HEK293 (cell line): ENCODE measurements at regions not wholly inside any gene's neighbourhood (a gene's known extent, or its start where the extent isn't known, plus 50 kb on each side); places are given as distances from the start of the nearest gene placed in this dataset.

Experiments
- CTCF ChIP-seq: fragments of 450-650 bp; formaldehyde crosslinking; IDR thresholded peaks from 2 replicates; pipeline ENCODE4 v1.5.1; 2016; ENCODE audit warnings: missing biosample characterization, missing genetic modification characterization
- KLF16 ChIP-seq: fragments of 450-650 bp; formaldehyde crosslinking; IDR thresholded peaks from 2 replicates; pipeline ENCODE4 v1.5.1; 2017; ENCODE audit warnings: missing biosample characterization, missing genetic modification characterization
- MEIS1 ChIP-seq: sonication (generic); formaldehyde crosslinking; IDR thresholded peaks from 2 replicates; pipeline ENCODE4 v1.8.1; 2022; ENCODE audit warnings: missing genetic modification reagents, mild to moderate bottlenecking, borderline replicate concordance
- WT1 ChIP-seq: fragments of 450-650 bp; formaldehyde crosslinking; IDR thresholded peaks from 2 replicates; pipeline ENCODE4 v1.5.1; 2016; ENCODE audit warnings: missing biosample characterization, missing genetic modification characterization
- ZBTB44 ChIP-seq: fragments of 450-650 bp; IDR thresholded peaks from 2 replicates; pipeline ENCODE4 v1.5.1; 2018; ENCODE audit warnings: missing biosample characterization, mild to moderate bottlenecking, missing genetic modification characterization
- ZFP3 ChIP-seq: fragments of 450-650 bp; formaldehyde crosslinking; IDR thresholded peaks from 2 replicates; pipeline ENCODE4 v1.5.1; 2016; ENCODE audit warnings: low read depth, missing biosample characterization, missing genetic modification characterization
- ZNF121 ChIP-seq: fragments of 450-650 bp; formaldehyde crosslinking; IDR thresholded peaks from 2 replicates; pipeline ENCODE4 v1.5.1; 2016; ENCODE audit warnings: missing biosample characterization, missing genetic modification characterization
- ZNF169 ChIP-seq: fragments of 450-650 bp; formaldehyde crosslinking; IDR thresholded peaks from 2 replicates; pipeline ENCODE4 v1.5.1; 2016; ENCODE audit warnings: missing biosample characterization, missing genetic modification characterization
- ZNF341 ChIP-seq: fragments of 450-650 bp; formaldehyde crosslinking; IDR thresholded peaks from 2 replicates; pipeline ENCODE4; 2016; ENCODE audit warnings: low read depth, missing biosample characterization, missing genetic modification characterization
- ZNF510 ChIP-seq: fragments of 450-650 bp; formaldehyde crosslinking; IDR thresholded peaks from 2 replicates; pipeline ENCODE4 v1.5.1; 2018; ENCODE audit warnings: mild to moderate bottlenecking, missing genetic modification characterization, missing biosample characterization; ENCODE audit not compliant: insufficient replicate concordance

GRCh38 chr21:43277481-43278351, 108.9 kb downstream of the CRYAA start:
- TF ChIP-seq KLF16 (tag by site-specific recombination) (no peak), ZNF510 (tag by site-specific recombination) (no peak), ZNF341 (tag by site-specific recombination) (no peak), ZNF121 (no peak), CTCF (no peak), ZBTB44 (no peak), WT1 (tag by site-specific recombination) (no peak), MEIS1 (CRISPR knock-in tag) (no peak), ZNF169 (no peak), ZFP3 (no peak)
